ENCODE measurements at regions not wholly inside any gene's neighbourhood (a gene's known extent, or its start where the extent isn't known, plus 50 kb on each side); places are given as distances from the start of the nearest gene placed in this dataset.

DNA sequence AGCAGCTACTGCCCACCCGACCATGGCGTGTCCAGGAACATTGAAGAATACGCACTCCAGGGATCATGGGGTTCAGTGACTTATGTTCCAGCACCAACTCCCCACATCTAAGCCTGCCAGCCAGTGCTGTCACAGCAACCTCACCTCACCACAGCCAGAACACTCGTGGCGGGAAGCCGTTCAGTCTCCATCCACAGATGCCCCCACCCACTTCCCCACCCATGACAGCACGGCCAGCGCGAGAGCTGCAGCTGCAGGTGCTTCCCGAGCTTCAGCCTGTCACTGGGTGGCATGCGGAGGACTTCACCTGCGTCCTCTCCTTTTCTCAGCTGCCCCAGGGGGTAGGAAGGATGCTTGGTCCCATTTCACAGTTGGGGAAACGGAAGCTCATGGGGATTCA, 50.3 kb downstream of the RBFOX3 start:
- TF ChIP-seq CTCF (IDR thresholded peaks at IDR 0.05; ENCODE audit: insufficient read depth, low read length, poor library complexity, severe bottlenecking) (no peak), EZH2phosphoT487 (conservative IDR thresholded peaks at IDR 0.05; ENCODE audit: low read length) (no peak)

Measured in SU-DHL-6 (cell line).